PC-3 (cell line): ENCODE measurements at regions not wholly inside any gene's neighbourhood (a gene's known extent, or its start where the extent isn't known, plus 50 kb on each side); places are given as distances from the start of the nearest gene placed in this dataset.

Experiments used
- ATAC-seq: fragments of 200-7000 bp; cut with Tn5 transposase; 2 replicates; pipeline ENCODE4 v1.9.1; 2020; ENCODE audit warnings: mild to moderate bottlenecking, moderate library complexity
- BruUV-seq: library from RNA; stranded (reverse); fragments of 400-500 nt; replicated peaks from 2 replicates; lab custom pipeline; 2021; lab: Mats Ljungman, UMichigan
- CTCF ChIA-PET: fragments of 300-600 bp; sonication (Branson Sonifier 250); formaldehyde crosslinking; loops from one replicate; lab custom pipeline; 2022; ENCODE audit warnings: antibody characterized with exemption; lab: Charles Lee
- POLR2A ChIA-PET: fragments of 300-600 bp; sonication (Branson Sonifier 250); formaldehyde crosslinking; loops from one replicate; lab custom pipeline; 2022; ENCODE audit warnings: antibody characterized with exemption; ENCODE audit not compliant: unreplicated experiment; lab: Charles Lee
- DNase-seq: peaks from one replicate; pipeline ENCODE4 v3.0.0-alpha.2; 2015
- H2AFZ ChIP-seq: fragments of 300-600 bp; sonication (generic); 2 replicates; pipeline ENCODE4 v1.6.0; 2016; ENCODE audit warnings: antibody characterized with exemption, low read length
- H3F3A ChIP-seq: fragments of 300-600 bp; sonication (generic); one replicate; pipeline ENCODE4 v1.6.0; 2017; ENCODE audit warnings: antibody characterized with exemption, low read length, control low read depth, mild to moderate bottlenecking; ENCODE audit not compliant: unreplicated experiment
- H3K27ac ChIP-seq: fragments of 300-600 bp; sonication (generic); 2 replicates; pipeline ENCODE4 v1.5.1; 2016; ENCODE audit warnings: mild to moderate bottlenecking, low read length
- H3K27me3 ChIP-seq: fragments of 300-600 bp; sonication (generic); 2 replicates; pipeline ENCODE4 v1.6.1; 2016; ENCODE audit warnings: low read length, mixed read lengths
- H3K36me3 ChIP-seq: fragments of 300-600 bp; sonication (generic); 2 replicates; pipeline ENCODE4 v1.6.1; 2016; ENCODE audit warnings: low read depth, mixed run types, low read length, mixed read lengths
- H3K4me1 ChIP-seq: fragments of 300-600 bp; sonication (generic); 2 replicates; pipeline ENCODE4 v1.5.1; 2016; ENCODE audit warnings: low read length; ENCODE audit not compliant: insufficient read depth
- H3K4me2 ChIP-seq: fragments of 300-600 bp; sonication (generic); 2 replicates; pipeline ENCODE4 v1.6.0; 2016; ENCODE audit warnings: low read length
- H3K4me3 ChIP-seq: fragments of 300-600 bp; sonication (generic); 2 replicates; pipeline ENCODE4 v1.5.1; 2016; ENCODE audit warnings: mild to moderate bottlenecking, low read length, mixed read lengths
- H3K79me2 ChIP-seq: fragments of 300-600 bp; sonication (generic); 2 replicates; pipeline ENCODE4 v1.6.1; 2017; ENCODE audit warnings: low read length, mixed read lengths
- H3K9ac ChIP-seq: fragments of 300-600 bp; sonication (generic); 2 replicates; pipeline ENCODE4 v1.6.0; 2016; ENCODE audit warnings: mild to moderate bottlenecking, low read length
- H3K9me2 ChIP-seq: fragments of 300-600 bp; sonication (generic); replicated peaks from 2 replicates; pipeline ENCODE4 v1.6.1; 2016; ENCODE audit warnings: mixed run types, low read length, mixed read lengths
- H3K9me3 ChIP-seq: fragments of 300-600 bp; sonication (generic); 2 replicates; pipeline ENCODE4 v1.6.1; 2016; ENCODE audit warnings: low read length, mixed read lengths
- H4K20me1 ChIP-seq: fragments of 300-600 bp; sonication (generic); 2 replicates; pipeline ENCODE4 v1.6.1; 2016; ENCODE audit warnings: low read length, mixed read lengths
- EZH2 ChIP-seq: fragments of 300-600 bp; sonication (generic); IDR thresholded peaks from one replicate; pipeline ENCODE4 v1.6.1; 2017; ENCODE audit warnings: antibody characterized with exemption, mild to moderate bottlenecking, low read length; ENCODE audit not compliant: unreplicated experiment
- EZH2phosphoT487 ChIP-seq: fragments of 300-600 bp; sonication (generic); IDR thresholded peaks from 2 replicates; pipeline ENCODE4 v1.6.1; 2018; ENCODE audit warnings: mild to moderate bottlenecking, antibody characterized with exemption, low read length, borderline replicate concordance
- intact Hi-C: fragments of 100-400 bp; cut with micrococcal nuclease; formaldehyde crosslinking; loops from 2 replicates; pipeline ENCODE4 v1.9.0; 2023
- TF ChIP-seq, protein P1 (sequence below): fragments of 300-600 bp; sonication (generic); conservative IDR thresholded peaks from 2 replicates; pipeline ENCODE4 v1.5.1; 2017; ENCODE audit warnings: antibody characterized with exemption, low read depth, mild to moderate bottlenecking, low read length

DNA sequence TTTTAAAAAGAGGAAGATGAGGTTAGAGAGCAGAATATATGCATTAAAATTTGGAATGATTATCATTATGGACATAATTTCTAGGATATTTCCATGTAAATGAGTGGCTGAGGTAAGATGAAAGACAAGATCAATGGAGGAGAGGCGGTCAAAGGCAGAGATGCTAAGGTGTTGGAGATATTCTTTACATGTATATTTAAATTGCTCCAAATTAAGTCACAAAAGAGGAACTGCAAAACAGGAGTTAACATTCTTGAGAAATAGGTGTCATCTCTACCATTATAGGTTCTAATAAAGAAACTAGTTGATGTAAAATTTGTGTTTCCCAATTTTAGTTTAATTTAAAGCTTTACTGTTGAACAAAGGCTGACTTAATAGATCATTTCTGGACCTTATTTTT is 268.5 kb upstream of the PPFIA2 start:
- DNase-seq (no peak), ATAC-seq (no peak)
- no peaks in the 10 kb centered on the region for H3K79me2 ChIP-seq
- H2AFZ ChIP-seq = no peak overlapping the region
- no peaks in the 10 kb centered on the region for H3K4me1 ChIP-seq
- no peak overlapping the region for H3K4me2 ChIP-seq
- no peak overlapping the region for H3K4me3 ChIP-seq
- H3K27me3 ChIP-seq = no peaks in the 10 kb centered on the region
- BruUV-seq = no TSS peak
- no peaks in the 10 kb centered on the region for H4K20me1 ChIP-seq
- intact Hi-C loops = no loop called here
- ChIA-PET POLR2A (no interaction called here), CTCF (no interaction called here)
- H3K9me2 ChIP-seq = no peaks in the 10 kb centered on the region
- no peak overlapping the region for H3K9ac ChIP-seq
- H3K27ac ChIP-seq = no peak overlapping the region
- no peaks in the 10 kb centered on the region for H3K36me3 ChIP-seq
- H3F3A ChIP-seq = no peaks in the 10 kb centered on the region
- H3K9me3 ChIP-seq = 0 out of 2 replicates have a peak, but pooled peaks cover 6% of the 10 kb centered on the region
- TF ChIP-seq EZH2phosphoT487 (no peak), EZH2 (no peak)
- TF ChIP-seq, protein P1, sequence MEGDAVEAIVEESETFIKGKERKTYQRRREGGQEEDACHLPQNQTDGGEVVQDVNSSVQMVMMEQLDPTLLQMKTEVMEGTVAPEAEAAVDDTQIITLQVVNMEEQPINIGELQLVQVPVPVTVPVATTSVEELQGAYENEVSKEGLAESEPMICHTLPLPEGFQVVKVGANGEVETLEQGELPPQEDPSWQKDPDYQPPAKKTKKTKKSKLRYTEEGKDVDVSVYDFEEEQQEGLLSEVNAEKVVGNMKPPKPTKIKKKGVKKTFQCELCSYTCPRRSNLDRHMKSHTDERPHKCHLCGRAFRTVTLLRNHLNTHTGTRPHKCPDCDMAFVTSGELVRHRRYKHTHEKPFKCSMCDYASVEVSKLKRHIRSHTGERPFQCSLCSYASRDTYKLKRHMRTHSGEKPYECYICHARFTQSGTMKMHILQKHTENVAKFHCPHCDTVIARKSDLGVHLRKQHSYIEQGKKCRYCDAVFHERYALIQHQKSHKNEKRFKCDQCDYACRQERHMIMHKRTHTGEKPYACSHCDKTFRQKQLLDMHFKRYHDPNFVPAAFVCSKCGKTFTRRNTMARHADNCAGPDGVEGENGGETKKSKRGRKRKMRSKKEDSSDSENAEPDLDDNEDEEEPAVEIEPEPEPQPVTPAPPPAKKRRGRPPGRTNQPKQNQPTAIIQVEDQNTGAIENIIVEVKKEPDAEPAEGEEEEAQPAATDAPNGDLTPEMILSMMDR = no peak

DNA sequence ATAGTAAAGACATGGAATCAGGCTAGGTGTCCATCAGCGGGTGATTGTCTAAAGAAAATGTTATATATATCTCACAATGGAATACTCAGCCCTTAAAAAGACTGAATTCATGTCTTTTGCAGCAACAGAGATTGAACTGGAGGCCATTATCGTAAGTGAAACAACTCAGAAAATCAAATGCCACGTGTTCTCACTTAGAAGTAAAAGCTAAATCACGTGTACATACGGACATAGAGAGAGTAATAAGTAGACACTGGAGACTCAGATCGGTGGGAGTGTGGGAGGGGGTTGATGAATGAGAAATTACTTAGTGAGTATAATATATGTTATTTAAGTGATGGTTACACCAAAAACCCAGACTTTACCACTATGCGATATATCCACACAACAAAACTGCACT is 266.3 kb upstream of the PPFIA2 start:
- Histone ChIP-seq H3K4me1 (no peaks in the 10 kb centered on the region), H3K4me2 (no peak overlapping the region), H2AFZ (no peak overlapping the region), H3K27ac (no peak overlapping the region), H3K4me3 (no peak overlapping the region), H3K9me2 (no peaks in the 10 kb centered on the region), H4K20me1 (no peaks in the 10 kb centered on the region), H3K36me3 (no peaks in the 10 kb centered on the region), H3K79me2 (no peaks in the 10 kb centered on the region), H3F3A (no peaks in the 10 kb centered on the region), H3K9me3 (0 out of 2 replicates have a peak, but pooled peaks cover 9% of the 10 kb centered on the region), H3K27me3 (no peaks in the 10 kb centered on the region), H3K9ac (no peak overlapping the region)
- DNase-seq = no peak
- POLR2A ChIA-PET = no interaction called here
- TF ChIP-seq, protein P1 = no peak
- TF ChIP-seq EZH2phosphoT487 (no peak), EZH2 (no peak)
- ATAC-seq = no peak
- intact Hi-C loops = no loop called here
- CTCF ChIA-PET = no interaction called here
- no TSS peak for BruUV-seq

DNA sequence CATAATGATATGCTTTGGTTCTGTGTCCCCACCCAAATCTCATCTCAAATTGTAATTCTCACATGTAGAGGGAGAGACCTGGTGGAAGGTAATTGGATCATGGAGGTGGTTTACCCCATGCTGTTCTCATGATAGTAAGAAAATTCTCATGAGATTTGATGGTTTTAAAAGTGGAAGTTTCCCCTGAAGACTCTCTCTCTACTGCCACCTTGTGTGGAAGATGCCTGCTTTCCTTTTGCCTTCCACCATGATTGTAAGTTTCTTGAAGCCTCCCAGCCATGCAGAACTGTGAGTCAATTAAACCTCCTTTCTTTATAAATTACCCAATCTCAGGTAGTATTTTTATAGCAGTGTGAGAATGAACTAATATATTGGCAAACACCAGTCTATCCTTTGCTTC is 260.4 kb upstream of the PPFIA2 start:
- no peaks in the 10 kb centered on the region for H3K27me3 ChIP-seq
- DNase-seq = no peak
- no peak overlapping the region for H3K9ac ChIP-seq
- ATAC-seq = no peak
- H2AFZ ChIP-seq = no peak overlapping the region
- H3F3A ChIP-seq = no peaks in the 10 kb centered on the region
- ChIA-PET CTCF (no interaction called here), POLR2A (no interaction called here)
- no peak overlapping the region for H3K4me2 ChIP-seq
- no peak overlapping the region for H3K27ac ChIP-seq
- BruUV-seq = no TSS peak
- no peaks in the 10 kb centered on the region for H3K4me1 ChIP-seq
- TF ChIP-seq EZH2phosphoT487 (no peak), EZH2 (no peak)
- TF ChIP-seq, protein P1 = no peak
- no peaks in the 10 kb centered on the region for H3K79me2 ChIP-seq
- no peaks in the 10 kb centered on the region for H3K36me3 ChIP-seq
- H3K9me3 ChIP-seq = 0 out of 2 replicates have a peak, but pooled peaks cover 9% of the 10 kb centered on the region
- H4K20me1 ChIP-seq = no peaks in the 10 kb centered on the region
- no peaks in the 10 kb centered on the region for H3K9me2 ChIP-seq
- H3K4me3 ChIP-seq = no peak overlapping the region
- intact Hi-C loops = no loop called here
